OCI-M2 (cell line): ENCODE measurements at regions not wholly inside any gene's neighbourhood (a gene's known extent, or its start where the extent isn't known, plus 50 kb on each side); places are given as distances from the start of the nearest gene placed in this dataset.
"Not testable (repeated sequence)": the region's sequence is repeated elsewhere in the genome, so short reads cannot be mapped to it uniquely, and the experiment has no call there.

Experiments
- DNase-seq: peaks from one replicate; lab custom pipeline; 2025; ENCODE audit not compliant: unreplicated experiment; lab: John Stamatoyannopoulos, UW

- DNase-seq = no peak
Observed at GRCh38 chr21:22138297-22139016, 1140.2 kb downstream of the NCAM2 start.

GRCh38 chr21:22145545-22145944 lies 1147.3 kb downstream of the NCAM2 start:
- no peak for DNase-seq

- no peak for DNase-seq
Observed at GRCh38 chr21:22154579-22155274, 1156.5 kb downstream of the NCAM2 start.

GRCh38 chr21:22164912-22165311 lies 1166.7 kb downstream of the NCAM2 start:
- DNase-seq = no peak

GRCh38 chr21:22174746-22175145 lies 1176.5 kb downstream of the NCAM2 start:
- no peak for DNase-seq

GRCh38 chr21:22189278-22189677 lies 1191.1 kb downstream of the NCAM2 start:
- DNase-seq = no peak

- no peak for DNase-seq
Observed at GRCh38 chr21:22191581-22191980, 1193.4 kb downstream of the NCAM2 start.

- no peak for DNase-seq
Observed at GRCh38 chr21:22192766-22193165, 1194.6 kb downstream of the NCAM2 start.

GRCh38 chr21:22194986-22195385 lies 1196.8 kb downstream of the NCAM2 start:
- not testable (repeated sequence) for DNase-seq

GRCh38 chr21:22200378-22201092 lies 1202.3 kb downstream of the NCAM2 start:
- no peak for DNase-seq

- DNase-seq = no peak
Observed at GRCh38 chr21:22201126-22201525, 1202.9 kb downstream of the NCAM2 start.

GRCh38 chr21:22201669-22202068 lies 1203.5 kb downstream of the NCAM2 start:
- DNase-seq = no peak

- DNase-seq = no peak
Observed at GRCh38 chr21:22209304-22209700, 1211.1 kb downstream of the NCAM2 start.

GRCh38 chr21:22211943-22212342 lies 1213.7 kb downstream of the NCAM2 start:
- DNase-seq = no peak

- DNase-seq = no peak
Observed at GRCh38 chr21:22223385-22223784, 1225.2 kb downstream of the NCAM2 start.

- no peak for DNase-seq
Observed at GRCh38 chr21:22224261-22224660, 1226.1 kb downstream of the NCAM2 start.

GRCh38 chr21:22225299-22225698 lies 1227.1 kb downstream of the NCAM2 start:
- DNase-seq = no peak

GRCh38 chr21:22231013-22231412 lies 1232.8 kb downstream of the NCAM2 start:
- no peak for DNase-seq

- DNase-seq = no peak
Observed at GRCh38 chr21:22235866-22236590, 1237.8 kb downstream of the NCAM2 start.

GRCh38 chr21:22244516-22244915 lies 1246.3 kb downstream of the NCAM2 start:
- DNase-seq = no peak

- DNase-seq = no peak
Observed at GRCh38 chr21:22250355-22250754, 1252.1 kb downstream of the NCAM2 start.
